ENCODE measurements at regions not wholly inside any gene's neighbourhood (a gene's known extent, or its start where the extent isn't known, plus 50 kb on each side); places are given as distances from the start of the nearest gene placed in this dataset.

- TF ChIP-seq, protein P1, sequence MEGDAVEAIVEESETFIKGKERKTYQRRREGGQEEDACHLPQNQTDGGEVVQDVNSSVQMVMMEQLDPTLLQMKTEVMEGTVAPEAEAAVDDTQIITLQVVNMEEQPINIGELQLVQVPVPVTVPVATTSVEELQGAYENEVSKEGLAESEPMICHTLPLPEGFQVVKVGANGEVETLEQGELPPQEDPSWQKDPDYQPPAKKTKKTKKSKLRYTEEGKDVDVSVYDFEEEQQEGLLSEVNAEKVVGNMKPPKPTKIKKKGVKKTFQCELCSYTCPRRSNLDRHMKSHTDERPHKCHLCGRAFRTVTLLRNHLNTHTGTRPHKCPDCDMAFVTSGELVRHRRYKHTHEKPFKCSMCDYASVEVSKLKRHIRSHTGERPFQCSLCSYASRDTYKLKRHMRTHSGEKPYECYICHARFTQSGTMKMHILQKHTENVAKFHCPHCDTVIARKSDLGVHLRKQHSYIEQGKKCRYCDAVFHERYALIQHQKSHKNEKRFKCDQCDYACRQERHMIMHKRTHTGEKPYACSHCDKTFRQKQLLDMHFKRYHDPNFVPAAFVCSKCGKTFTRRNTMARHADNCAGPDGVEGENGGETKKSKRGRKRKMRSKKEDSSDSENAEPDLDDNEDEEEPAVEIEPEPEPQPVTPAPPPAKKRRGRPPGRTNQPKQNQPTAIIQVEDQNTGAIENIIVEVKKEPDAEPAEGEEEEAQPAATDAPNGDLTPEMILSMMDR (IDR thresholded peaks at IDR 0.05): no peak
- TF ChIP-seq POLR2A (IDR thresholded peaks at IDR 0.05): no peak
- no peak for TF ChIP-seq EP300 (IDR thresholded peaks at IDR 0.05)
Observed at GRCh38 chr3:106365061-106365691, 496.4 kb upstream of the CBLB start.

All from upper lobe of left lung (tissue), 4 donors.